ENCODE measurements at regions not wholly inside any gene's neighbourhood (a gene's known extent, or its start where the extent isn't known, plus 50 kb on each side); places are given as distances from the start of the nearest gene placed in this dataset.
A peak's percentile ranks its signal among the peaks of the same experiment; 100 is the strongest.

GRCh38 chr1:203573730-203574129 is 52.9 kb upstream of the ATP2B4 start:
- no peak for TF ChIP-seq STAT5B (CRISPR knock-in tag; IDR thresholded peaks at IDR 0.05)
- 0 out of 6 replicates have a peak, but pooled peaks of 1 of the 3 experiments have one; percentile 4 for TF ChIP-seq CTCF (IDR thresholded peaks at IDR 0.05 in 2 of 3, conservative IDR thresholded peaks at IDR 0.05 in 1 of 3; ENCODE audit: insufficient read depth in 2 of 3, low read depth in 1 of 3, low read length in 3 of 3)
- TF ChIP-seq ZFP36 (IDR thresholded peaks at IDR 0.05; ENCODE audit: low read depth, low read length, partially characterized antibody), result no peak
- no peak for TF ChIP-seq MAX (CRISPR knock-in tag; IDR thresholded peaks at IDR 0.05)
- TF ChIP-seq ATF1 (CRISPR knock-in tag; IDR thresholded peaks at IDR 0.05), result no peak
- TF ChIP-seq ATF1 (tag; IDR thresholded peaks at IDR 0.05), result no peak
- no peak for TF ChIP-seq ATF2 (CRISPR knock-in tag; IDR thresholded peaks at IDR 0.05)
- TF ChIP-seq CHD2 (IDR thresholded peaks at IDR 0.05; ENCODE audit: low read depth, low read length), result no peak
- TF ChIP-seq HDAC2 (IDR thresholded peaks at IDR 0.05), result no peak
- TF ChIP-seq GTF2F1 (IDR thresholded peaks at IDR 0.05; ENCODE audit: low read depth, low read length), result no peak

Measured in K562 (cell line).